Ishikawa (cell line): ENCODE measurements at regions not wholly inside any gene's neighbourhood (a gene's known extent, or its start where the extent isn't known, plus 50 kb on each side); places are given as distances from the start of the nearest gene placed in this dataset.

Experiments
- EP300 ChIP-seq: IDR thresholded peaks from 2 replicates; pipeline ENCODE4 v1.6.1; 2012; ENCODE audit warnings: borderline replicate concordance
- FOXM1 ChIP-seq: IDR thresholded peaks from 2 replicates; pipeline ENCODE4 v1.6.1; 2012; ENCODE audit warnings: low read depth, borderline replicate concordance
- TAF1 ChIP-seq: IDR thresholded peaks from 2 replicates; pipeline ENCODE4 v1.6.1; 2012; ENCODE audit warnings: low read depth, mild to moderate bottlenecking
- TEAD4 ChIP-seq: IDR thresholded peaks from 2 replicates; pipeline ENCODE4 v1.6.1; 2012
- YY1 ChIP-seq: IDR thresholded peaks from 2 replicates; pipeline ENCODE4 v1.6.1; 2012; ENCODE audit warnings: low read depth
- ZBTB7A ChIP-seq: IDR thresholded peaks from 2 replicates; pipeline ENCODE4 v1.6.1; 2012; ENCODE audit warnings: low read depth
- TF ChIP-seq, protein P1 (sequence below): IDR thresholded peaks from 2 replicates; pipeline ENCODE4 v1.6.1; 2012; ENCODE audit warnings: low read depth, mild to moderate bottlenecking
- TF ChIP-seq, protein P2 (sequence below): IDR thresholded peaks from 2 replicates; pipeline ENCODE4 v1.6.1; 2012
- TF ChIP-seq, protein P3 (sequence below): IDR thresholded peaks from 2 replicates; pipeline ENCODE4 v1.6.1; 2012

DNA sequence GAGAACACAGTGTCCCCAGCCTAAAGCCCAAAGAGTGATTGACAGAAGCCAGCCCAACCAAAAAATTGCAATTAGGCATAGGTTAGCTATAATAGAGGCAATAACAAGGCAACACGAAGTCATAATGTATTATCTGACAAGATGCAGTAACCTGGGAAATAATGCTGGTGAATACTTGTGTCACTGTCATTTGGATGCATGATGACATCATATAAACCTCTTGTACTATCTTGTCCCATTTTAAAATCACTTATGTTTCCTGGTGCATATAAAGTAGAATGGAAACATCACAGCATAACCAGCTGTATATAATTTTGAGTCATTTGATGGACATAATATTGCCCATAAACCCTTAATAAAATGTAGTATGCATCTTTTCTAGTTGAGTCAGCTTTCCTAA, 1138.3 kb upstream of the LRRTM3 start:
- TF ChIP-seq FOXM1 (no peak), EP300 (no peak), TEAD4 (no peak), YY1 (no peak), TAF1 (no peak), ZBTB7A (no peak)
- TF ChIP-seq, protein P1, sequence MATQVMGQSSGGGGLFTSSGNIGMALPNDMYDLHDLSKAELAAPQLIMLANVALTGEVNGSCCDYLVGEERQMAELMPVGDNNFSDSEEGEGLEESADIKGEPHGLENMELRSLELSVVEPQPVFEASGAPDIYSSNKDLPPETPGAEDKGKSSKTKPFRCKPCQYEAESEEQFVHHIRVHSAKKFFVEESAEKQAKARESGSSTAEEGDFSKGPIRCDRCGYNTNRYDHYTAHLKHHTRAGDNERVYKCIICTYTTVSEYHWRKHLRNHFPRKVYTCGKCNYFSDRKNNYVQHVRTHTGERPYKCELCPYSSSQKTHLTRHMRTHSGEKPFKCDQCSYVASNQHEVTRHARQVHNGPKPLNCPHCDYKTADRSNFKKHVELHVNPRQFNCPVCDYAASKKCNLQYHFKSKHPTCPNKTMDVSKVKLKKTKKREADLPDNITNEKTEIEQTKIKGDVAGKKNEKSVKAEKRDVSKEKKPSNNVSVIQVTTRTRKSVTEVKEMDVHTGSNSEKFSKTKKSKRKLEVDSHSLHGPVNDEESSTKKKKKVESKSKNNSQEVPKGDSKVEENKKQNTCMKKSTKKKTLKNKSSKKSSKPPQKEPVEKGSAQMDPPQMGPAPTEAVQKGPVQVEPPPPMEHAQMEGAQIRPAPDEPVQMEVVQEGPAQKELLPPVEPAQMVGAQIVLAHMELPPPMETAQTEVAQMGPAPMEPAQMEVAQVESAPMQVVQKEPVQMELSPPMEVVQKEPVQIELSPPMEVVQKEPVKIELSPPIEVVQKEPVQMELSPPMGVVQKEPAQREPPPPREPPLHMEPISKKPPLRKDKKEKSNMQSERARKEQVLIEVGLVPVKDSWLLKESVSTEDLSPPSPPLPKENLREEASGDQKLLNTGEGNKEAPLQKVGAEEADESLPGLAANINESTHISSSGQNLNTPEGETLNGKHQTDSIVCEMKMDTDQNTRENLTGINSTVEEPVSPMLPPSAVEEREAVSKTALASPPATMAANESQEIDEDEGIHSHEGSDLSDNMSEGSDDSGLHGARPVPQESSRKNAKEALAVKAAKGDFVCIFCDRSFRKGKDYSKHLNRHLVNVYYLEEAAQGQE, result no peak
- TF ChIP-seq, protein P2, sequence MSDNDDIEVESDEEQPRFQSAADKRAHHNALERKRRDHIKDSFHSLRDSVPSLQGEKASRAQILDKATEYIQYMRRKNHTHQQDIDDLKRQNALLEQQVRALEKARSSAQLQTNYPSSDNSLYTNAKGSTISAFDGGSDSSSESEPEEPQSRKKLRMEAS, result no peak
- TF ChIP-seq, protein P3, sequence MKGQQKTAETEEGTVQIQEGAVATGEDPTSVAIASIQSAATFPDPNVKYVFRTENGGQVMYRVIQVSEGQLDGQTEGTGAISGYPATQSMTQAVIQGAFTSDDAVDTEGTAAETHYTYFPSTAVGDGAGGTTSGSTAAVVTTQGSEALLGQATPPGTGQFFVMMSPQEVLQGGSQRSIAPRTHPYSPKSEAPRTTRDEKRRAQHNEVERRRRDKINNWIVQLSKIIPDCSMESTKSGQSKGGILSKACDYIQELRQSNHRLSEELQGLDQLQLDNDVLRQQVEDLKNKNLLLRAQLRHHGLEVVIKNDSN, result no peak
